Smooth muscle cell (in vitro differentiated cells): ENCODE measurements at regions not wholly inside any gene's neighbourhood (a gene's known extent, or its start where the extent isn't known, plus 50 kb on each side); places are given as distances from the start of the nearest gene placed in this dataset.

Source experiments
- DNase-seq: peaks from one replicate; lab custom pipeline; 2025; ENCODE audit not compliant: unreplicated experiment; lab: John Stamatoyannopoulos, UW
- H2AFZ ChIP-seq: fragments of 200-600 bp; sonication (generic); 2 replicates; pipeline ENCODE4 v1.6.0; 2016; ENCODE audit warnings: antibody characterized with exemption, low read depth, mild to moderate bottlenecking
- H3F3A ChIP-seq: fragments of 200-600 bp; sonication (generic); 2 replicates; pipeline ENCODE4 v1.6.0; 2017; ENCODE audit warnings: antibody characterized with exemption, low read depth
- H3K27ac ChIP-seq: fragments of 200-600 bp; sonication (generic); 2 replicates; pipeline ENCODE4 v1.5.1; 2016; ENCODE audit warnings: low read depth, mild to moderate bottlenecking
- H3K27me3 ChIP-seq: fragments of 200-600 bp; sonication (generic); 2 replicates; pipeline ENCODE4 v1.6.1; 2016; ENCODE audit warnings: low read depth, mild to moderate bottlenecking
- H3K36me3 ChIP-seq: fragments of 200-600 bp; sonication (generic); 2 replicates; pipeline ENCODE4 v1.5.1; 2016; ENCODE audit warnings: low read depth
- H3K4me1 ChIP-seq: fragments of 200-600 bp; sonication (generic); 2 replicates; pipeline ENCODE4 v1.5.1; 2016; ENCODE audit warnings: low read depth
- H3K4me2 ChIP-seq: fragments of 200-600 bp; sonication (generic); 2 replicates; pipeline ENCODE4 v1.6.0; 2016; ENCODE audit warnings: mild to moderate bottlenecking
- H3K4me3 ChIP-seq: fragments of 200-600 bp; sonication (generic); 2 replicates; pipeline ENCODE4 v1.5.1; 2016; ENCODE audit warnings: mild to moderate bottlenecking
- H3K79me2 ChIP-seq: fragments of 200-600 bp; sonication (generic); 2 replicates; pipeline ENCODE4 v1.6.0; 2016; ENCODE audit warnings: low read depth, mild to moderate bottlenecking
- H3K9ac ChIP-seq: fragments of 200-600 bp; sonication (generic); 2 replicates; pipeline ENCODE4 v1.6.0; 2016; ENCODE audit warnings: low read depth
- H3K9me3 ChIP-seq: fragments of 200-600 bp; sonication (generic); replicated peaks from 2 replicates; pipeline ENCODE4 v1.5.1; 2016; ENCODE audit warnings: low read depth
- H4K20me1 ChIP-seq: fragments of 200-600 bp; sonication (generic); 2 replicates; pipeline ENCODE4 v1.6.0; 2016; ENCODE audit warnings: low read depth
- CTCF ChIP-seq: fragments of 200-600 bp; sonication (generic); IDR thresholded peaks from 2 replicates; pipeline ENCODE4 v1.5.1; 2017; ENCODE audit warnings: borderline replicate concordance, mild to moderate bottlenecking, antibody characterized with exemption; ENCODE audit not compliant: insufficient read depth, poor library complexity, severe bottlenecking
- WGBS: methylation state at CpG from one replicate; pipeline ENCODE4 v1.1.7; 2016; ENCODE audit warnings: low lambda C conversion rate; 5-methylcytosine and 5-hydroxymethylcytosine counted together

DNA sequence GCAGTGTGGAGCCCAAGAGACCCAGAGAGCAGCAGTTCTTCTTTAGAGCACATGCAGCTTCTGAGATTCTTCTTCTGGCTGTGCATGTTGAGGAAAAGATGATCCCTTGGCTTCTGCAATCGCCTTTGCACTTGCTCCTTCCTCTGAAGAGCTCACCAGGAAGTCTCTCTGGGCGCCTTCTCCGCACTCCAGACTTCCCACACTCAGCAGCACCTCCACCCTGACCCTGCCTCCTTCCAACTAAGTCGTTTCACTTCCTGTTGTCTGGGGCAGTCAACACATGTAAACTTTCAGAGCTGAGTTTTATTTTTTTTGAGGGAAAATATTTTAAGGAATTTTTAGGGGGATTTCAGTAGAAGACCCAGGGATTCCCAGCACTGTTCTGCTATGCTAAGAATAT, 73.4 kb upstream of the F3 start:
- H3K27ac ChIP-seq, result no peak overlapping the region
- peaks cover 4% of the 10 kb centered on the region for H3F3A ChIP-seq
- peaks cover 11% of the 10 kb centered on the region for H3K4me1 ChIP-seq
- H3K4me3 ChIP-seq, result no peak overlapping the region
- no peaks in the 10 kb centered on the region for H3K79me2 ChIP-seq
- 66% methylated on average over 4 of the region's 4 CpGs for WGBS
- H3K4me2 ChIP-seq, result no peak overlapping the region
- no peak overlapping the region for H2AFZ ChIP-seq
- TF ChIP-seq CTCF, result no peak
- H3K36me3 ChIP-seq, result no peaks in the 10 kb centered on the region
- no peak for DNase-seq
- H3K9ac ChIP-seq, result no peak overlapping the region
- no peaks in the 10 kb centered on the region for H3K9me3 ChIP-seq
- no peaks in the 10 kb centered on the region for H3K27me3 ChIP-seq
- H4K20me1 ChIP-seq, result no peaks in the 10 kb centered on the region

- Histone ChIP-seq H3K4me1 (peaks cover 11% of the 10 kb centered on the region), H3K27me3 (no peaks in the 10 kb centered on the region), H3K36me3 (no peaks in the 10 kb centered on the region), H3K4me3 (no peak overlapping the region), H3K9ac (no peak overlapping the region), H3K79me2 (no peaks in the 10 kb centered on the region), H3F3A (peaks cover 4% of the 10 kb centered on the region), H3K9me3 (no peaks in the 10 kb centered on the region), H2AFZ (no peak overlapping the region), H3K4me2 (no peak overlapping the region), H4K20me1 (no peaks in the 10 kb centered on the region), H3K27ac (no peak overlapping the region)
- 91% methylated on average over 8 of the region's 8 CpGs for WGBS
- no peak for TF ChIP-seq CTCF
- DNase-seq, result no peak
Observed at GRCh38 chr1:94614168-94614815, 72.7 kb upstream of the F3 start.

GRCh38 chr1:94612525-94613204, 71.1 kb upstream of the F3 start:
- Histone ChIP-seq H3K4me3 (no peak overlapping the region), H3K36me3 (no peaks in the 10 kb centered on the region), H3K27ac (peak overlapping the region; percentile 19), H3K9me3 (no peaks in the 10 kb centered on the region), H3F3A (peaks cover 4% of the 10 kb centered on the region), H2AFZ (peak overlapping the region; percentile 42), H3K4me2 (peak overlapping the region; percentile 49), H3K9ac (no peak overlapping the region), H3K27me3 (no peaks in the 10 kb centered on the region), H3K79me2 (no peaks in the 10 kb centered on the region), H4K20me1 (no peaks in the 10 kb centered on the region), H3K4me1 (peaks cover 15% of the 10 kb centered on the region)
- DNase-seq, result no peak
- TF ChIP-seq CTCF, result no peak
- WGBS, result 87% methylated on average over 7 of the region's 7 CpGs
